ENCODE measurements at regions not wholly inside any gene's neighbourhood (a gene's known extent, or its start where the extent isn't known, plus 50 kb on each side); places are given as distances from the start of the nearest gene placed in this dataset.
"Not testable (repeated sequence)": the region's sequence is repeated elsewhere in the genome, so short reads cannot be mapped to it uniquely, and the experiment has no call there.

- DNase-seq (ENCODE audit: insufficient read length) (no peak), FAIRE-seq (no peak)
- TF ChIP-seq POLR2A (IDR thresholded peaks at IDR 0.05; ENCODE audit: low read depth, low read length) (no peak), POLR2AphosphoS5 (IDR thresholded peaks at IDR 0.05; ENCODE audit: low read depth, low read length) (no peak), TAF1 (IDR thresholded peaks at IDR 0.05; ENCODE audit: borderline replicate concordance, low read depth, low read length) (no peak)
These were observed 61.2 kb upstream of the ANKRD55 start for GRCh38 chr5:56294354-56294753.

GRCh38 chr5:56292874-56293273 is 59.7 kb upstream of the ANKRD55 start:
- not testable (repeated sequence) for DNase-seq (ENCODE audit: insufficient read length); FAIRE-seq

DNA sequence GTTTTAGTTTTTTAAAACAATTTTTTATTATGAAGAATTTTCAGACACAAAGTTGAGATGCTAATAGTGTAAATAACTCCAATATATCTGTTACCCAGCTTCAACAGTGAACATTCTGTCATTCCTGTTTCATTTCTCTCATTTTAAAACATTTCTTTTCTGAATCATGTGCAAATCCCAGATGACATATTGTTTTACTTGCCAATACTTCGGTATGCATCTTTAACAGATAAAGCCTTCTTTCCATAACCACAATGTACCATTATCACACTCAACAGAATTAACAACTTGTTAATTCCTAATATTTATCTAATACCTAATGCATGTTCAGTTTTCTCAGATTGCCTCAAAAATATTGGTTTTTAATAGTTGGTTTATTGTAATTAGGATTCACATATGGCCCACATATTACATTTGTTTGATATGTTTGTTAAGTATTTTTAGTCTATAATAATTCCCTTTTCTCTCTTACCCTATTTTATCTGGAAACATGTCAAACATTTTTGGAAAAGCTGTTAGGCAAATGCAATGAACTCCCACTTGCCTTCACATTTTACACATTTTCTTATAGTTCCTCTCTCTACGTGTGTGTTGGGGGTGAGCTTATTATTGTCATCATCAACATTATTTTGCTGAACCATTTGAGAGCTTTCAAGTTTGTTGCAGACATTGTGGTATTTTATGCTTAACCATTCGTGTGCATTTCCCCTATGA is 58.7 kb upstream of the ANKRD55 start:
- TF ChIP-seq POLR2AphosphoS5 (IDR thresholded peaks at IDR 0.05; ENCODE audit: low read depth, low read length) (no peak), POLR2A (IDR thresholded peaks at IDR 0.05; ENCODE audit: low read depth, low read length) (no peak), TAF1 (IDR thresholded peaks at IDR 0.05; ENCODE audit: borderline replicate concordance, low read depth, low read length) (no peak)
- no peak for FAIRE-seq
- no peak for DNase-seq (ENCODE audit: insufficient read length)

- TF ChIP-seq POLR2AphosphoS5 (IDR thresholded peaks at IDR 0.05; ENCODE audit: low read depth, low read length) (no peak), TAF1 (IDR thresholded peaks at IDR 0.05; ENCODE audit: borderline replicate concordance, low read depth, low read length) (no peak), POLR2A (IDR thresholded peaks at IDR 0.05; ENCODE audit: low read depth, low read length) (no peak)
- FAIRE-seq, result no peak
- DNase-seq (ENCODE audit: insufficient read length), result no peak
These were observed 58.0 kb upstream of the ANKRD55 start for GRCh38 chr5:56291079-56291643.

DNA sequence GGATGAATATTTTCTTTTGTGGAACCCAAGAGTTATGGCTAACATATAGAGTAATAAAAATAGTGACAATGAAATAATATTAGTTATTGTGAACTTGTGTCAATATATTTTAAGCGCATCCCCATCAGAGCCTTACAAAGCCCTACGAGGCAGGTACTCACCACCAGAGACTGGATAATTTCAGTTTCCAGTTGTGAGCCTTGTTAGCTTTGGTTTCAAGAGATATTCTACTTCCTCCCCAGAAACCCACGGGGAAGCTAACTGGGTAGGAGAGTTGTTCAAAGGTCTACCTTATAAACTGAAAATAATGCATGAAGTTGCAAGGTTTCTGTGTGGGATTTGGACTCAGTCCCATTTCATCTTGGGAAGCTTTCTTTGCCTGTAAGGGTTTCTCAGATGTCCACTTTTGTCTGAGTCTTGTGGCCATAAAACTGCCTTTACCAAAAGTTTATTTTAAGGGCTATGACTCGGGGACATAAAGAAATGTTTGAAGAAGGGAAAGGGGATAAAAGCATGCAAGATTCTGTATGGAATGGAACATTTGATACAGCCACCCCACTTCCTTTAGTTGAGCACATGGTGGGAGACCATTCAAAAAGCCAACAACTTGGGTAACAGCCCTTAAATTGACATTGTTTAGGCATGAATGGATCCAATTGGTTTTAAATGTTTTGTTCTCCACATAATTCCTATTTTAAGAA is 57.4 kb upstream of the ANKRD55 start:
- FAIRE-seq (no peak), DNase-seq (ENCODE audit: insufficient read length) (no peak)
- TF ChIP-seq TAF1 (IDR thresholded peaks at IDR 0.05; ENCODE audit: borderline replicate concordance, low read depth, low read length) (no peak), POLR2A (IDR thresholded peaks at IDR 0.05; ENCODE audit: low read depth, low read length) (no peak), POLR2AphosphoS5 (IDR thresholded peaks at IDR 0.05; ENCODE audit: low read depth, low read length) (no peak)

DNA sequence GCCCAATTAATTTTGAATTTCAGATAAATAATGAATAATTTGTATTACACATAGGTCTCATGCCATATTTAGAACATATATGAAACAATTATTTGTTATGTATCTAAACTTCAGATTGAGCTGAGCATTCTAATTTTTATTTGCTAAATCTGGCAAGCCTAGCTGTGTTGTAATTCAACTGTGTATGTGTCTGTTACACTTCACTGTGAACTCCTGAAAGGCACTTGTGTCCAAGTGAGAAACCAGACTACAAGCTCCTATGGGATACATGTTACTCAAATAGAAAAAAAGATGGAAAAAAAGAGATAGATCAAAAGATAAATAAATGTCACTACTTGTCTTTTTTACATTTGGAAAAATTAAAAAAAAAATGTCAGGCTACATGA is 56.5 kb upstream of the ANKRD55 start:
- no peak for FAIRE-seq
- no peak for DNase-seq (ENCODE audit: insufficient read length)
- no peak for TF ChIP-seq POLR2AphosphoS5 (IDR thresholded peaks at IDR 0.05; ENCODE audit: low read depth, low read length)
- TF ChIP-seq POLR2A (IDR thresholded peaks at IDR 0.05; ENCODE audit: low read depth, low read length), result no peak
- TF ChIP-seq TAF1 (IDR thresholded peaks at IDR 0.05; ENCODE audit: borderline replicate concordance, low read depth, low read length), result no peak

DNA sequence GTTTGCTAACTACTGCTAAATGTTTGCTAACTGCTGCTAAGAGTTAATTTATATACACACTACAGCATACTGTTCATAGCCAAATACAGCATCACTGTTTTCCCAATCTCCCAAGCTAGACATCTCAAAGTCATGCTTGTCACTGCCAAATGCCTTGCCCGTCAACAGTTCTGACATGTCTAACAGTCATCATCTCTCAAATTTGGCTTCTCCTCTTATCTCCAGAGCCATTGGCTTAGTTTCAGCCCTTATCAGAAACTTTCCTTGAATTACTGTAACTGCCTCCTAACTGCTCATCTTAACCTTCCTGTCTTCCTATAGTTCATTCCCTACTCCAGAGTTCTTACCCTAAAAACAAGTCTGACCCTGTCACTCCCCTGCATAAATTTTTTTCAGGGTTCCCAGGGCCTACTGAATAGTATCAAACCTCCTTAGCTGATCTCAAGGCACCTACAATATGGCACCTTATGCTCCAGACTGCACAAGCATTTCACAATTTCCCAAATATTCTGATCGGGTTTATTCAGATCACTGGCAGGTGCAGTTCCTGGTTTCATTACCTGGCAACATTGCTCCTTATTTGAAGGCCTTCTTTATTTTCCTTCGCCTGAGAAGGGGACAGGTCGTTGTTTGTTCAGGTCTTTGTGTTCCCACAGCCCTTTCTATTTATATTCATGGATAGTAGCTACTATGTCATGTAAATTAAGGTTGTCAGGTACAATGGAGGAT is 55.9 kb upstream of the ANKRD55 start:
- DNase-seq (ENCODE audit: insufficient read length), result no peak
- TF ChIP-seq POLR2AphosphoS5 (IDR thresholded peaks at IDR 0.05; ENCODE audit: low read depth, low read length) (no peak), POLR2A (IDR thresholded peaks at IDR 0.05; ENCODE audit: low read depth, low read length) (no peak), TAF1 (IDR thresholded peaks at IDR 0.05; ENCODE audit: borderline replicate concordance, low read depth, low read length) (no peak)
- FAIRE-seq, result no peak

DNA sequence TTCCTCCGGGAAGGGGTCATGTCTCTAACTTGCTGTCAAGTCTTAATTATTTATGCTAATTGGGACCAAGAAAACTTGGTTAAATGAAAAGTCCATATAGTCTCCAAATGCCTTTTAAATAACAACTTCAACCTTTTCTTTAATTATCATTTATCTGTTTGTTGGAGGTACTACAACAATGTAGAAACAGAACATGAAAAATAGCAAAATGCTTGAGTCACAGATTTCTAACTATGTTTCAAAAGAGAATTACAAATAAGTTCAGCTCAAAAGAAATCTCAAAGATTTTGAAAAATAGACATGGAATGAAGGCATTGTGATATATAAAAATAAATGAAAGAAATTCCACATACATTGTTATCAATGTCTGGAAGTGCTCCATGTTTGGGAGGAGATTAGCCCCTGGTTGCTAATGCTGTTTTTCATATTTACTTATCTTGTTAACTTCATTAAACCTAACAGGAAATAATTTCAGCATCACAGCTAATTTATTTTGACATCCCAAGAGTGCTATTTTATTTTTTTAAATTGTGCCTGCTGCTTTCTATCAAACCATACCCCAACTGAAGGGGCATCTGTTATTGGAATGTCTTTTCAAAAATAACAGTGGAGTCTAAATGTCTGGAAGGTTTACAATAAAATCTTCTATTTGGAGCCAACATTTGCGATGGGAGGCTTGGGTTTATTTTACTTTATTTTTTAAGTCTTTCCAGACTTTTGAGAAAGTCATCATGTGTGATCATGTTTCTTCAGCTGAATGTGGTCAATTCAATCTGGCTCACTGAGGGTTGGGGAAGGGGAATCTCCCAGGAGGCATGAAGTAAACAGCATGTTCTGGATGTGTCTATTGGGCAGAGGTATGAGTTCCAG is 53.1 kb upstream of the ANKRD55 start:
- DNase-seq (ENCODE audit: insufficient read length) (no peak), FAIRE-seq (no peak)
- TF ChIP-seq TAF1 (IDR thresholded peaks at IDR 0.05; ENCODE audit: borderline replicate concordance, low read depth, low read length) (no peak), POLR2A (IDR thresholded peaks at IDR 0.05; ENCODE audit: low read depth, low read length) (no peak), POLR2AphosphoS5 (IDR thresholded peaks at IDR 0.05; ENCODE audit: low read depth, low read length) (no peak)

DNA sequence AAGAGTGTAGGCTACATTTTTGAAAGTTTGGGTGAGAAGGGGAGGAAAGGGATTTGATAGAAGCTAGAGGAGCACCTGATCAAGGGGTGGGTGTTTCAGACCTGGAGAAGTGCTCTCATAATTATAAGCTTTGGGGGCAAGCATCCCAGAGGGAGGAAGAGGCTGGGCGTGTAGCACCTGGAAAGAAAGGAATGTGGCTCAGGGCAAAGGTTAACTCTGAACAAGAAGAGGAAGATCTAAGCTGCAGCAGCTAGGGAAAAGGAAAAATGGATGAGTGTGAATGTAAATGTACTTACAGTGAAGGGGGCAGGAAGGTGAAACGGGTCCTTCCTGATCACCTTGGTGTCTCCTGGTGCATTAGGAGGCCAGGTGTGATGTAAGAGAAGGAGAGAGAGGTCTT is 49.8 kb upstream of the ANKRD55 start:
- FAIRE-seq (no peak), DNase-seq (ENCODE audit: insufficient read length) (no peak)
- no peak for TF ChIP-seq TAF1 (IDR thresholded peaks at IDR 0.05; ENCODE audit: borderline replicate concordance, low read depth, low read length)
- TF ChIP-seq POLR2A (IDR thresholded peaks at IDR 0.05; ENCODE audit: low read depth, low read length), result no peak
- no peak for TF ChIP-seq POLR2AphosphoS5 (IDR thresholded peaks at IDR 0.05; ENCODE audit: low read depth, low read length)
